ENCODE measurements at regions not wholly inside any gene's neighbourhood (a gene's known extent, or its start where the extent isn't known, plus 50 kb on each side); places are given as distances from the start of the nearest gene placed in this dataset.

GRCh38 chr3:71893122-71893521 lies 108.2 kb upstream of the PROK2 start:
- TF ChIP-seq CTCF (IDR thresholded peaks at IDR 0.05) = no peak
- no peak for TF ChIP-seq ZFX (IDR thresholded peaks at IDR 0.05; ENCODE audit: borderline replicate concordance)
